GM21529 (cell line): ENCODE measurements at regions not wholly inside any gene's neighbourhood (a gene's known extent, or its start where the extent isn't known, plus 50 kb on each side); places are given as distances from the start of the nearest gene placed in this dataset.

Experiments
- ATAC-seq: cut with Tn5 transposase; IDR thresholded peaks from one replicate; pipeline ENCODE4 v1.9.1; 2021; ENCODE audit not compliant: unreplicated experiment

GRCh38 chr7:136665878-136666509 is 202.5 kb upstream of the CHRM2 start:
- ATAC-seq = no peak

DNA sequence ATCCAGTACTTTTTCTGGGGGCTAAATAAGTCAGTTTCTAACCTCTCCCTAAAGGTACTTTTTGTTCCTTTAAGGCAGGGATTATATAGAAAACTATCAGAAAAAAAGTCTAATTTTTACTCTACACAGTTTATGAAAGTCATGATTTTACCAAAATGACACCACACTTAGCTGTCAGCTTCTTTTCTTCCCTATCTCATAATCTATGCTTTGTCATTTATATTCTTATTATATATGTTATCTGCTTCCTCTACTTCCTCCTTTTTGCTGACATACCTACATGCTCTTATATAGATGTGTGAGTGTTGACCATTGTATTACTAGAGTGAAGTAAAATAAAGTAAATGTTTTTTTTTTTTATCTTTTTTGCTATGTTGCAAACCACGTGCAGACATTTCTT is 203.9 kb upstream of the CHRM2 start:
- no peak for ATAC-seq

DNA sequence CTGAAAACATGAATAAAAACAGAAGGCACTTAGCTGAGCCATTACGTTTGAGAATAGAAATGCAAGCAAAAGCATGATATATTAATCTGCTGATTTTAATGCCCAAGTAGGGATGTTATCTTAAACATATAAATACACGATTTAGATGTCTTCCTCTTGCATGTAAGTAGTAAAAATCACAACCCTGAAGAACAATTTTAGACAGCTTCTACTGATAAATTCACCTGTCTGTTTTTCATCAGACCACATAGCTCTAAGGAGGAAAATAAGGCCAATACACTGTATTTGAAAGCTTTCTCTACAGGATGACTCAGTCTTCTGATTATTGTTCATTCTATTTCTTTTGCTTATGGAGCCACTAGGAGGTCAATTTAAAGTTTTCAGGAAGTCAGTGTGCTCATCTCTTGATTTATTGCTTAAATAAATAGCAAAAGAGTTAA is 210.9 kb upstream of the CHRM2 start:
- ATAC-seq = no peak

DNA sequence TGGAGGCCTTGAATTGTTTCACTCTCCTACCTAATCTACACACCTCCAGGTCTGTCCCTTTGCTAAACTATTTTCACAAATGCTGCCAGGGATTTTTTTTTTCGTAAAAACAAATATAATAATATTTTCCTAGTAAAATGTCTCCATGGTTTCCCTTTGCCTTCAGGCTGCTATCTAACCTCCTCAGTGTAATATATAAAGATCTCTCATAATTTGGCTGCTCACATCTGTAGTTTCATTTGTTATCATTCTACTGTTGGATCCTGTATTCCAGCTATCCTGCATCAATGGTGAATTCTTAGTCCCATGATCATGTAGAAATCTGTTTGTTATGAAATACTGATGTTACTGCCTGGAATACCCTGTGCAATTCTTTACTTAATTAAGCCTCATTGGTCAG is 211.9 kb upstream of the CHRM2 start:
- ATAC-seq = no peak

- peak; percentile 53 for ATAC-seq
Observed at GRCh38 chr7:136655414-136655813, 213.0 kb upstream of the CHRM2 start.

- ATAC-seq = no peak
Observed at GRCh38 chr7:136654406-136654805, 214.0 kb upstream of the CHRM2 start.

DNA sequence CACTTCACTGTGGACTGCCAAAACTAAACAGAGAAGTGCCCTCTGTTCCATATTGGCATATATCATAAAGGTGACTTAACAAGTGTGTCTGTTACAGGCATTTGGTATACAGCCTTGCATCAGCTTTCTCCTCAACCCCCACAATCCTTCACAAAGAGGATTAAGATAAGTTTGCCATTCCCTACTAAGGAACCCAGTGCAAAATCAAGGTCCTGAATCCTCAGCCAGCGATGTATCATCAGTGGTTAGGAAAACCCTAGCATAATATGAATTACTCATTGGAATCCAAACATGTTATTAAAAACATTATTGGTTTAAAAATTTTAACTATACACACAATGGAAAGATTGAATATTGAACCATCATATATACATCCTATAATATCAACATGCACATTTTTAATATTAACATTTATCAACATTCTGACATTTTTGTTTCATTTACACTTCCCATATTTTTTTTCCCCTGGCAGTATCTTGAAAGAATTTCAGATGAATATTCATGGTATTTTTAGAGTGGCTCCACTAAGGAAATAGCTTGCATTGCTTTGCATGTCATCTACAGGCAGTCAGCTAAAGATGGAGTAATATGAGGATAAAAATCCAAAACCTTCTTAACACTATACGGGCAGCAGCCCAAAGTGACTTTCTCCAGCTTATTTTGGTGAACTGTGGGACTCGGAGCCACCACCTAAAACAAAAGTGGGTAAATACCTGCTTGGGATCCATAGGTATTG is 215.6 kb upstream of the CHRM2 start:
- no peak for ATAC-seq

DNA sequence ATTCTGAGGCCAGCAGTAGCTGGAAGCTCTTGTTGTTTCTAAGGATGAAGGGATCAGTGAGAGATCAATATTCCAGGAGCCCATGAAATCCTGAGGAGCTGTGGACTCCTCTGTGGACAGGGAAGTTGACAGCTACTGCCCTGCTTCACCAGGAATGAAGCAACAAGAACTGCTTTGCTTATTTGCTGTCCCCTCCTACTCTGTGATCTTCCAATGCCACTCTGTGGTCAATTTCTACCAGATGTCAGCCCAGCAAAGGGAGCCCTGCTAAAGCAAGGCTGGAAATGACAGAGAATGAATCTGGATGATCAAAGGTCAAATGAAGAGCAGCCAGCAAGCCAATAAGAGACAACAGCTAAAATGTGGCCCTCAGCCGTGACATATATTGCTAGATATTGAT is 227.5 kb upstream of the CHRM2 start:
- no peak for ATAC-seq

GRCh38 chr7:136637813-136638212 is 230.6 kb upstream of the CHRM2 start:
- ATAC-seq = no peak

- no peak for ATAC-seq
Observed at GRCh38 chr7:136635751-136636150, 232.7 kb upstream of the CHRM2 start.

DNA sequence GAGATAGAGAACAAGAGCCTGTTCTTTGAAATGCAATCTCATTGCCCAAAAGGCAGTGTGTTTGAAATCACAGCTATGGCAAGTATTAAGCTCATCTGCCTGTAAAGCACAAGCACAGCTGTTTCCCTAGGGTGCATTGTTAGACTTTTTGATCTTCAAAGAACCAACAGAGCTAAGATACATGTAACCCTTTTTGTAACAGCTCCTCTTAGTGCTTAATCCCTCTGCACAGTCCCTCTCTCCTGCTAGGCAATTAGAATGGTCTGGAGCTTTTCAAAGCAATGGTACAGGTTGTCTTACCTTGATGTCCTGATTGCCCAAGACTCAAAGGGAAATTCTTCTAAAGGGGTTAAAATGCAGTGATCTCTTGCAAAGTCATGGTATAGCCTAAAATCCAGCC is 249.6 kb upstream of the CHRM2 start:
- ATAC-seq = no peak

GRCh38 chr7:136617176-136617575 is 251.3 kb upstream of the CHRM2 start:
- no peak for ATAC-seq

DNA sequence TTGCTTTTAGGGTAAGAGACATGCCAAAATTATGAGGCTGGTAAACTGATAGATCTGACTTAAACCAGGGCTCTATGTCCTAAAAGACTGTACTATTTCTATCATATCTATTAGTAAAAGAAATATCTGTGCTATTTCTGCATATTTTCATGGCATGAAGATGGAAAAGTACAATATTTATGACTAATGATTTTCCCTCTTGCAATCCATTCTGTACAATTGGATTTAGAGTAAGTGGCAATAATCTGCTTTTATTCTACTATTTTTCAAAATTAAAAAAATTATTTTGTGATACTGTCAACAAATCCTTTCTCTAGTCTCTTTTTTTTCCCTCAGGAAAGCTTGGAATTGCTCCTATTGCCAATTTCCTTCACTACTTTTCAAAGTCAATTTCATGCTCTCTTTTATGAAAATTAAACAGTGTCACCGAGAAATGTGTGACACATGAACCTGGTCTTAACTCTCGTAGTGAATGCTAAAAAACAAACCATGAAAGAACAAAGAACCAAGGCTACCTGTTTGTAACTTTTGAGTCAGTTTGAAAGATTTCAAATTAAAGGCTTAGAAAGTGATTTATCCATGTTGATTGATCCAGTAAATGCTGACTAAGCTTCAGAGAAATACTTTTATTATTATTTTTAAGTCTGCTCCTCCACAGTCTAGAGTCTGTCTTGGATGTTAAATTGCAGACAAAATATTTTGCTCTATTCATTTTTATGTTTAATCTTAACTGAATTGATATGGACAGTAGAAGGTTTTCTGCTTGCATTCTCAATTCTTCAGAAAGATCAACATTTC is 262.7 kb upstream of the CHRM2 start:
- no peak for ATAC-seq

DNA sequence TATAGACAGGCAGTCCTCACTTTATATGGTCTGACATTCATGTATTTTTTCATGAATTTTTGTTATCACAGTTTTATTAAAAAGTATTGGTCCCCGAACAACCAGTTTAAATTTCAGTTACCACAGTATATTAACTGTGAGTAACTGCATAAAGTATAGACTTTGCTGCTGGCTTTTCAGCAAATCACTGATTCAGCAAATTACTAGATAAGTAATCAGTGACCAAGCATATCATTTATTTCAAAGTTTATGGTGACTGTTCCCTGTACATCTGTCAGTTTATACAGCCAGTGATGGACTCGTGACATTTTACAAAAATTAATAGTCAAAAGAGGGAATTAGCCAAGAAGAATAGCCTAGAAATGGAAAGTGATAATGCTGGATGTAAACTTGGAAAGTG is 266.7 kb upstream of the CHRM2 start:
- no peak for ATAC-seq

GRCh38 chr7:136600475-136600874 is 268.0 kb upstream of the CHRM2 start:
- ATAC-seq = no peak

DNA sequence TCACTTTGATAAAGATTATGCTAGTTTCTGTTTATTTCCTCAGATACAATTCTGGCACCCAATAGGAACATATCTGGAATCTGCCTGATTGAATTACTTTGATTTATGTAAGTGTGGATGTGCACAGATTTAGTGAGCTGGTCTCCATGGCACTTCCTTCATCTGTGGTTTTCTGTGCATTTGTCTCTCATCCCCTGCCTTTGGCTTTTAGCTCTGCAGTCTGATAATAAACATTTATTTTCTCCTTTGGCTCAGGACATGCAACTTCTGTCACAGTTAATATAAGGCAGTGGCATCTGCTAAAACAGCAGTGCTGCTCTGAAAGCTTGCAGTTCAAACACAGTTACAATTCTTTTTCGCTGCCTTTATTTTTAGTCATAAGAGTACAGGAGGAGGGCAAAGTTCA is 273.7 kb upstream of the CHRM2 start:
- ATAC-seq = no peak

- no peak for ATAC-seq
Observed at GRCh38 chr7:136588216-136588615, 280.2 kb upstream of the CHRM2 start.

DNA sequence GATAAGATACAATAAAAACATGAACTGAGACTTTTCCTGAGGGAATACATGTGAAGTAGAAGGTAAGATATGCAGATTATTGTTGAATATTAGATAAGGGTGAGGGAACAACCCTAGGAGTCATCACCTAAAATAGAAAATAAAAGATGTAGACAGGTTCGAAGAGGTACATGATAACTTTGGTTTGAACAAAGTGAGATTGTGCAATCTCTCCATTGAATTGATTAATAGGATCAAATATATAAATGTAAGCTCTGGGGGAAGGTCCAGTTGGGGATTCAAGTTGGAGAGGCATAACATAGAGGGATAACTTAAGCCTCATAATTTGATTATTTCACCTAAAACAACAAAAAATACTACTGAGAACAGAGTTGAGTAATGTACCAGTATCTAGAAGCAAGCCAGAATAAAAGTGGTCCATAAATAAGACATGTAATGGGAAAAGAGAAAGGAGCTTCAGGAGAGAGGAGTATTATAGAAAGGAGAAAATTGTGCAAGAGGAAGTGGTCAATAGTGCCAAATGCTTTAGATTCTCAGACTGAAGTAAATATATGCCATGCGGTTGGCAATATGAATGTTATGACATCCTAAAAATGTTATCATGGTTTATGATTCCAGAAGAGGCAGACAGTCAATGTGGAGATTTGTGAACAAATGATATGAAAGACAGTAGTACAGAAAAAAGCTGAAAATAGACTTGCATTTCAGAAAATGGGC is 282.3 kb upstream of the CHRM2 start:
- no peak for ATAC-seq

DNA sequence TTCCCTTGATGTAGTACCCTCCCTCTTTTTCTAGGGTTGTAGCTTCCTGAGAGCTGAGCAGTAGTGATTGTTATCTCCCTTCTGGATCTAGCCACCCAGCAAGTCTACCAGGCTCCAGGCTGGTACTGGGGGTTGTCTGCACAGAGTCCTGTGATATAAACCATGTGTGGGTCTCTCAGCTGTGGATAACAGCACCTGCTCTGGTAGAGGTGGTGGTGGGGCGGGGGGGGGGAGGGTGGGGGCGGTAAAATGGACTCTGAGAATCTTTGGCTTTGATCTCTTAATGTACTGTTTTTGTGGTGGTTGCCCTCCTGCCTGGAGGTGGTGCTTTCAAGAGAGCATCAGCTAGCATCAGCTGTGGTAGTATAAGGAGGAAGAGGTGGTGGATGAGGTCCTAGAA is 302.0 kb upstream of the CHRM2 start:
- no peak for ATAC-seq

DNA sequence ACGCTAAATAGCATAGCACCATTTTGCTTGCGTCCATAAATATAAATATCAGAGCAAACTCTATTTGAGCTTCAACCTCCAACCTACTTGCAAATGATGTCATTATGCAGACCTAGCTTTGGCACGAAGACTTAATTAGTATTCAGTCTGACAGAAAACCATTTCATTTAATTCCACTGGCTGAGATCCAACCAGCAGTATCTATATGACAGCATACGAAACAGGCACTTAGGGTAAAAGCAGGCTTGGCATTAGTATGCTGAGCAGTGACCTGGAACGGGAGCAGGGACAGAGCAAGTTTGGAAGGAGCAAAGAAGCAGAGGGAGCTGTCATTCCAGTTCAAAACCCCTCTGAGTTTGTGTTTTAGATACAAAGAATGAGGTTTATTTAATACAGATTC is 312.5 kb upstream of the CHRM2 start:
- ATAC-seq = no peak

DNA sequence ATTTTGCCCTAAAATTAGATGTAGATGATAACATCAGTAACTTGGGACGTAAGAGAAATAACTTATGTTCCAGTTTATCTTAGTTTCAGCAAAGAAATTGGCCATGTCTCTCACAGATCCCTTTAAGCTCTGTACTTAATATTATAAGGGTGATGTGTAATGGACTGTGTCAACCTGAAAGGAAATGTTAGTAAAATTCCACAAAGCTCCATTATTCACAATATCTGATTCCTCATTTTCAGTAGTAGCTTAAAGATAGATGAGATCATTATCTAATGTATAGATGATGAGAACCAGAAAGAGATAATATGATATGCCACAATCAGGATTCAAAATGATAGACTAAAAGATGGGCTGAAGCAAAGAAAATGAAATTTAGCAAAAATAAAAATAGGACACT is 316.8 kb upstream of the CHRM2 start:
- no peak for ATAC-seq
